Tibial nerve (tissue), 4 donors: ENCODE measurements at regions not wholly inside any gene's neighbourhood (a gene's known extent, or its start where the extent isn't known, plus 50 kb on each side); places are given as distances from the start of the nearest gene placed in this dataset.

Experiments
- CTCF ChIP-seq, 5 experiments: fragments of 200-600 bp in 3 of 5; fragments of 450-650 bp in 2 of 5; sonication (generic) in 3 of 5; IDR thresholded peaks; one replicate each; pipeline ENCODE4 v1.5.1; 2016 to 2019; ENCODE audit warnings: antibody characterized with exemption in 5 of 5, mild to moderate bottlenecking in 3 of 5, moderate library complexity in 2 of 5
- EP300 ChIP-seq, 2 donors: sonication (generic); formaldehyde crosslinking; IDR thresholded peaks; one replicate each; pipeline ENCODE4 v1.6.1; 2017; ENCODE audit warnings: antibody characterized with exemption in 2 of 2, mild to moderate bottlenecking in 1 of 2
- POLR2A ChIP-seq, 2 donors: fragments of 450-650 bp; IDR thresholded peaks; one replicate each; pipeline ENCODE4 v1.6.1; 2017; ENCODE audit warnings: antibody characterized with exemption in 2 of 2, mild to moderate bottlenecking in 2 of 2, moderate library complexity in 2 of 2

- no peak for TF ChIP-seq CTCF (IDR thresholded peaks at IDR 0.05)
- no peak for TF ChIP-seq EP300 (IDR thresholded peaks at IDR 0.05)
- TF ChIP-seq POLR2A (IDR thresholded peaks at IDR 0.05): no peak
Measured at GRCh38 chr12:107325075-107325608, 231.8 kb upstream of the CRY1 start.
